Loucy (cell line): ENCODE measurements at regions not wholly inside any gene's neighbourhood (a gene's known extent, or its start where the extent isn't known, plus 50 kb on each side); places are given as distances from the start of the nearest gene placed in this dataset.

Experiments used
- EZH2phosphoT487 ChIP-seq: fragments of 200-600 bp; IDR thresholded peaks from 2 replicates; pipeline ENCODE4 v1.6.1; 2018; ENCODE audit warnings: antibody characterized with exemption, mild to moderate bottlenecking, moderate library complexity, borderline replicate concordance
- TF ChIP-seq, protein P1 (sequence below): fragments of 200-600 bp; sonication (generic); conservative IDR thresholded peaks from 2 replicates; pipeline ENCODE4 v1.5.1; 2014; ENCODE audit warnings: mild to moderate bottlenecking, antibody characterized with exemption, low read length

DNA sequence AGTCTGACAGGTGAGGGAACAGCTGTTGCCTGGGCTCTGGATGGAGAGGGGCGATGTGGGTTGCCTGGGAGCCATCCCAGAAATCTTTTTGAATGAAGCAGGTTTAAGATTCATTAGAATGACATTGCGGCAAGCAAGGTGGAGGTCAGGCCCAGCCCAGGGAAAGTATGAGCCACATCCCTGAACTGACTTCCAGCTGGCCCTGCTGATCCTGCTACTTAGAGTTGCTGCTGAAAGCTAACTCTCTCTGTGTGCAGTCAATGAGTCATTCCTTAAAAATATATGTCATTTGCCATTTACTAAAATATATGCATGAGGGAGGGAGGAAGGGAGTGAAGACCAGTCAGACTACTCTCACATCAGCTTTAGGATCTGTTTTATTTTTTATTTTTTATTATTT, 54.3 kb upstream of the RAB3GAP2 start:
- TF ChIP-seq, protein P1, sequence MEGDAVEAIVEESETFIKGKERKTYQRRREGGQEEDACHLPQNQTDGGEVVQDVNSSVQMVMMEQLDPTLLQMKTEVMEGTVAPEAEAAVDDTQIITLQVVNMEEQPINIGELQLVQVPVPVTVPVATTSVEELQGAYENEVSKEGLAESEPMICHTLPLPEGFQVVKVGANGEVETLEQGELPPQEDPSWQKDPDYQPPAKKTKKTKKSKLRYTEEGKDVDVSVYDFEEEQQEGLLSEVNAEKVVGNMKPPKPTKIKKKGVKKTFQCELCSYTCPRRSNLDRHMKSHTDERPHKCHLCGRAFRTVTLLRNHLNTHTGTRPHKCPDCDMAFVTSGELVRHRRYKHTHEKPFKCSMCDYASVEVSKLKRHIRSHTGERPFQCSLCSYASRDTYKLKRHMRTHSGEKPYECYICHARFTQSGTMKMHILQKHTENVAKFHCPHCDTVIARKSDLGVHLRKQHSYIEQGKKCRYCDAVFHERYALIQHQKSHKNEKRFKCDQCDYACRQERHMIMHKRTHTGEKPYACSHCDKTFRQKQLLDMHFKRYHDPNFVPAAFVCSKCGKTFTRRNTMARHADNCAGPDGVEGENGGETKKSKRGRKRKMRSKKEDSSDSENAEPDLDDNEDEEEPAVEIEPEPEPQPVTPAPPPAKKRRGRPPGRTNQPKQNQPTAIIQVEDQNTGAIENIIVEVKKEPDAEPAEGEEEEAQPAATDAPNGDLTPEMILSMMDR: no peak
- TF ChIP-seq EZH2phosphoT487: no peak
